ENCODE measurements at regions not wholly inside any gene's neighbourhood (a gene's known extent, or its start where the extent isn't known, plus 50 kb on each side); places are given as distances from the start of the nearest gene placed in this dataset.

- TF ChIP-seq CTCF (IDR thresholded peaks at IDR 0.05) (no peak), SIN3A (IDR thresholded peaks at IDR 0.05; ENCODE audit: borderline replicate concordance, insufficient read depth, low read depth, low read length) (no peak), POLR2AphosphoS5 (IDR thresholded peaks at IDR 0.05; ENCODE audit: low read depth, low read length) (no peak)
These were observed 333.2 kb upstream of the CHORDC1 start for GRCh38 chr11:90556026-90556425.
